ENCODE measurements at regions not wholly inside any gene's neighbourhood (a gene's known extent, or its start where the extent isn't known, plus 50 kb on each side); places are given as distances from the start of the nearest gene placed in this dataset.
"Not testable (repeated sequence)": the region's sequence is repeated elsewhere in the genome, so short reads cannot be mapped to it uniquely, and the experiment has no call there.

DNA sequence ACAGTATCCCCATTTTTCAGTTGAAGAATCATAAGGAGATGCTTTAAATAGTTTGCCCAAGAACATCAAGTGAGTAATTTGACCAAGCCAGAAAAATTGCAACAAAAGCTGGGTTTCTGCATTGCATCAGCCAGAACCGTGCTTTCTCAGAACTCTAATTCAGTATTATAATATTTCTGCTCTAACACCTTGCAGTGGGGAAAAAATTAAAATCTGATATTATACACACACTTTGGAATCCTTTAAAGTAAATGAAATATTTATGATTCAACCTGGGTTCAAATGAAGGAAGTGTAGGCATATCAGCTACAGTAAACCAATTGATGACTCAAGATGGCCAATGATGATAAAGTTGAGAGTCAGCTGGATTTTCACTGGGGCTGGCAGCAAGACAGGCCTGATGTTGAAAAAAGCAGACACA is 387.6 kb upstream of the ZFP42 start:
- DNase-seq: no peak

DNA sequence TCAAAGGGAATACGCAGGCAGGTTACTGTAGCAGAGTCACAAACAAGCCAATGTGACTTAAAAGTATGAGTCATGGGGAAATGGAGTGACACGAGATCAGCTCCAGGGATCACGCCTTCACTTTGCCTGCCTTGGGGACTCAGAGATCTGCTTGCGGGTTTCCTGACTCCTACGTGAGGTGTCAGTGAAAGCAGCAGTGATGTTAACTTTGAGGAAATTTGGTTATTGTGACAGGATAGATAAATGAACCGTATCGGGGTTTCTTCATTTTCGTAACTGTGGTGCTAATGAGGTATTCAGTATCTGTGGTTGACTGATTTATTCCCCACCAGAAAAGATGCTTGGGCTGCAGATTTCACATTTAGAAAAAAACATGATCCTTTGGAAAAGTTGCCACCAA is 383.3 kb upstream of the ZFP42 start:
- no peak for DNase-seq

DNA sequence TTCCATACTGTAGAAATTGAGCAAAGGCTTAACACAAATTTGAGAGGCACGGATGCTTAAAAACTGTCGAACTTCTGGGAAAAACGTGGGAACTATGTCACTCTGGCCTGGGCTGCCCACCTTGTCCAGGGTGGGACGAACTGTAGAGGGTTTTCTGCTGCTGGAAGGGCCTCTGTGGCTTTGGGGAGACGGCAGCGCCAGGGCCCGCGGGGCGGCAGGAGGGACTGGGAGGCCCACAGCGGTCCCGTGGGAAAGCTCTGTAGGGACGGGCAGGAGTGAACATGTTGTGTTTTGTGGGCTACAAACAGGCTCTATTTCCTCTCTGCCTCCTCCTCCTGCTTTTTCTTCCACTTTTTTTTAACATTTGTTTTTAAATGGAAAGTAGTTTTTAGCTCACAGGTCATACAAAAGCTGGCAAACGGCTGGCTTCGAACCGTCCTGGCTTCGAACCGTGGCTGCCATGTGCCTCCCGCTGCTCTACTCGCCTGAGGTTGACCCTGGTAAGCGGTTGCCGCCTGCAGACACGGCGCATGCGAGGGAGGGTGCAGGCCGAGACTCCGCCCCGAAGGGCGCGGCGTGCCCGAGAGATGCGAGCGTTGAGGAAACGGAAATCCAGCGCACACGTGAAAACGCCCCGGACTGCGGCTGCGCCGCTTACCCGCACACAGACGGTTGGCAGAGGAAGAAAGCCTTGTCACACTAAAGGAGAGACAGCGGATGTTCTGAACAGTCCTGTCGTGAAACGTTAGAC is 382.3 kb upstream of the ZFP42 start:
- no peak for DNase-seq

DNA sequence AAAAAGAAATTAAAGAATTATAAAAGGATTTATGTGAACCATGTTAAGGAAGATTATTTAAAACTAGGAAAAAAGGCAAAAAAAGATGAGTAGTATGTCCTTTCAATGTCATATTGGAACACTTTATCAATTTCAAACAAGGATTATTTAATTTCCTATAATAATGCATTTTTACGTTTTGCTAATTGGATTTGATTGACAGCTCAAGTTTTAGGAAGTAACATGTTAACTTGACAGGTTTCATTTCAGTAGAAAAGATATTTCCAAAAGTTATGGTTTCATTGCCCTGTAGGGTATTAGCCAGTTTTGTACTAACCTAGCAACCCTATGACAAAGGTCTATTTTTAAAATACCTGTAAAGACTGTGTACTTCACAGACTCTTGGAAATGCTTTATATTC is 379.6 kb upstream of the ZFP42 start:
- no peak for DNase-seq

DNA sequence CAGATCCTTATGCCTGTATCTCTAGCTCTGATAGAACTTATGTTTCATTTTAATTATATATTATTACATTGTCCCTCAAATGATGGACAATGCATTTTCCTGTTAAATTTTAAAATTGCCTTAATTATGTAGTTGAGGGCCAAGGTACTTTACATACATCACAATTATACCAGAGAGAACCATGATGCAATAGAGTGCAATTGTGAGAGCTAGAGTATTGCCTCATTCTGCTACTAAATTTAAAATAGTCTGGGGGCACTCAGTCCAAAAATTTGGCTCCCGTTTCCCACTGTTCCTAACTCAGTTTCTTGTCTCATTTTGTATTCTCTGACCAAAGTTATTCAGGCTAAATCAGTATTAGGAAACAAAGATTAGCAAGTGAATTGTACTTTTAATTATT is 378.5 kb upstream of the ZFP42 start:
- no peak for DNase-seq

DNA sequence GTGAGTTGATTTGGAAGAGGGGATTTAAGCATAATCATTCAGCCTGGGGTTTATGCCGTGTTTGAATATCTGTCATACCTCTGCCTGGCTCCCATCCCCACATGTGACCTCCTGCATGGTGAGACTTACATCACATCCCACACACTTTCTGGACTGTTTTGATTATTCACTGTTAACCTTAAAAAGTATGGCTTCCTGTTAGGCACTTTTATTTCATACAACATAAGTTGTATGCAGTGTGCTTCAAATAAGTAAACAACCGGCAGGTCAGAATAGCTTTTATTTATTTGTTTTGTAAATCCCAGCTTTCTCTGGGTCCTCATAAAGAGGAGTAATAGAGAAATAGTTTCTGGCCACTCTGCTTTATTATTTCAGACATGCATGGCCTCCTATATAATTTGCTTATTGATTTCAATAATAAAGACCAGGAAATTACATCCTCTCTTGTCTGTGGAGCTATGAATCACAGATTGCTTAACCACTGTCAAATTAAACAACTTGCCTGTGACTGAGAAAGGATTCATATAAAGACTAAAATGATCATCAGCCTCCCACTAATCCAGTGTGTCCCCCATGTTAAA is 376.8 kb upstream of the ZFP42 start:
- DNase-seq: no peak

DNA sequence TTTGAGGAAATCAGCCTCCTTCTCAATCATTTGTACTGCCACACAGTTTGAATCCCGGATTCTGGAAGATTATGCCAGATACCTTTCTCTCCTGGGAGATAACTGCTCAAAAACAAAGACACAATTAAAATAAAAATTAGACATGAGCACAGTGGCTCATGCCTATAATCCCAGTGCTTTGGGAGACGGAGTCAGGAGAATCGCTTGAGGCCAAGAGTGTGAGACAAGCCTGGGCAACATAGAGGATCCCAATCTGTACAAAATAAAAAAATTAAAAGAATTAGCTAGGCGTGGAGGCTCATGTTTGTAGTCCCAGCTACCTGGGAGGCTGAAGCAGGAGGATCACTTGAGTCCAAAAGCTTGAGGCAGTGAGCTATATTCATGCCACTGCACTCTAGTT is 376.3 kb upstream of the ZFP42 start:
- no peak for DNase-seq

DNA sequence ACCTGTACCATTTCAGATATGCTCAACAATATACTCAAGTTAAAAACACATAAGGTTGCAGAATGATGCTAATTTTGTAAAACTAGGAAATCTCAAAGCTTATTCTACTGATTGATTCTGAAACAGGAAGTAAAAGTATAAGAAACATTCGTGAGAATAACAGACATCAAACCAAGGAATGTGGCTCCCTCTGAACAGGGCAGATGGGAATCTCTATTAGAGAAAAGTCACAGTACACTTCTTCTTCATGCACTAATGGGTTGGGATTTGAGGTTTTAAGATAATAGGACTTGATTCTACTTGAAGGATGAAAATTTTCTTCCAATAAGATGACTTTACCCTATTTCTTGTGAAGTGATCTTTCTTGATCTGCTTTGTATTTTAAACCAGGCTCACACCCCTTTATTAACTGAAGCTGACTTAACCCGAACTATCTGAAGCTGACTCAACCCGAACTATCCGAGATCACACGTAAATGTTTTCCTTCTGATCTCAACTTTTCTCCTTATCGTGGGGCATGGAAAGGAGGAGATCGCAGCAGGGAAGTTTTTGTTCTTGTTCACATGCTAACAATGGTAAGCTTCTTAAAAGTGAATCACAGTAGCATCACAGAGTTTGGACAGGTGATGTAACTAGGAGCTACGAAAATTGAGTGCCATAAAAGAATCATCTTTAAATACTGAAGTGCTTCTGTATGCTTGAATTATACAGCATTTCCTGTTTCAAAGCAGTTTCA is 363.1 kb upstream of the ZFP42 start:
- no peak for DNase-seq

DNA sequence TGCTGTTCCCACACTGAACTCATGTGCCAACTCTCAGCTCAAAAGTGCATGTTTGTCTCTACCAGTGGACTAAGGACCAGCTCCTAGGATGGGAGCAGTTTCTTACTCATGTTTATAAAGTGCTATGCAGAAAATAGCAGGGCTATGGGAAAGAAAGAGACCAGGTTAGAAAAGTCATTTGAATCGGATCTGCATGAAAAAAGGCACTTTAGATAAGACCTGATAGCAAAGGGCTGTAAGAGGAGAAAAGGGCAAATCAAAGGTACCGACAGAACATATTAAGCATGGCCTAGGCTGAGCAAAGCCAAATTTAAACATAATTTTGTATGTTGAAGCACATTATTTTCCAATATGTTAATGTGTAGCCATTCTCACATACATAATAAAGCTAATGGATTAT is 362.3 kb upstream of the ZFP42 start:
- DNase-seq: no peak

DNA sequence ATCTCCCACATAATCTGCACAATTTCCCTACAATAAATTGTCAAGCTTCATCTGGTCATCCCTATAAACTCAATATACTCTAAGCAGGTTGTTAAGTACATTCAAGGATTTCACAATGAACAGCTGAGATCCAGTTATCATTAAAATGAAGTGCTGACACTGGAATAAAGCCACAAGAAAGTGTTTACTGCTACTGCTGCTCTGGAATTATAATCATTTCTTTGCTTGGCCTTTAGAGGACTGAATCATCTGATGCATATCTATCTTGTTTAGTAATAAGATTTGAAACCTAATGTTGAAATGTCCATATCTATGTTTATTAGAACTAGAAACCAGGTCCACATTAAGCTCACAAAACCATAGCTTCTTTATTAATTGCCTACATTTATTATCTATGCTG is 338.6 kb upstream of the ZFP42 start:
- DNase-seq: no peak

DNA sequence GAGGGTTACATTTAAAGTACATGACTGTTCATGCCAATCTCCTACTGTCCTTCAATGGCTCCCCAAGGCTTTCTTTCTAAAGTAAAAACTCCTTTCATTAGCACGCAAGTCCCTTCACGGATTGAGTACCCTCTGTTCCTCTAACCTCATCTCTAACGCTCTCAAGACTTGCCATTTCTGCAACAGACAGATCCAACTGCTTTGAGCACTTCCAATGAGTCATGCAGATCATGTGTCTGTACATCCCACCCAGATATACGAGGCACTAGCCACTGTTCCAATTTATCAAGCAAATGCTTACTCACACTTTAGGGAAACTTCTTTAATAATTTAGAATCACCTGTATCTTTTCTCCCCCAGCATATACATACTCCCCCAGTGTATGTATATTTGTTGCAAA is 332.5 kb upstream of the ZFP42 start:
- no peak for DNase-seq

DNA sequence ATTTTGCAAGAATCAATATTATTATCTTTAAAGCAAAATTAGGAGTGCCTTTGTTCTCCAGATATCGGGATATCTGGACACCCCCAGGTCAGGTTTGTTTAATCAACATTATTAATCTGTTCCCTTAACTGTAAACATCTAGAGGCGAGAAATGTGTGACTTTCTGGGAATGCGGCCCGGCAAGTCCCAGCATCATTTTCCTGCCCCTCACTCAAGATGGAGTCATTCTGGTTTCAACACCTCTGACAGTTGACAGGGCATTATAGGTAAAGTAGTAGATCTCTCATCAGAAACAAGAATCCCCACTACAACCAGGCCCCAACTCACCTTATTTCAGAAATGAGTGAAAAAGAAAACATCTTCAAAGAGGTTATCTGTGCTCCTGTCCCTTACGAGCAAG is 331.6 kb upstream of the ZFP42 start:
- no peak for DNase-seq

DNA sequence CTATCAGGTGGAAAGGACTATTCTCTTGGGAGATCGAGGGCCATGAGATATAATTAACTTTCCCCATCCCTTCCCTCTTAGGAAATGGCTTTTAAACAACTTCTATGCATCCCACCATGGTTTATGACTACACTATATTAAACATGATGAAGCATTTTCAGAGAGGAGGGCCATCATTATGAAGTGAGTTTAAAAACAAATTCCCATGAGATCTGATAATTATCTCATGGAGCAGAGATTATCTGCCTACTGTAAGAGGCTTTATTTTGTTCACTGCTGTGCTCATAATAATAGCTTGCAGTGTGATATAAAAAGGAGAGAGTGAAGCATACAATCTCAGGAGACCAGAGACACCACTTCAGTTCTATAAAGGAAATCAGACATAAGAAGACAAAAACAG is 330.5 kb upstream of the ZFP42 start:
- no peak for DNase-seq

DNA sequence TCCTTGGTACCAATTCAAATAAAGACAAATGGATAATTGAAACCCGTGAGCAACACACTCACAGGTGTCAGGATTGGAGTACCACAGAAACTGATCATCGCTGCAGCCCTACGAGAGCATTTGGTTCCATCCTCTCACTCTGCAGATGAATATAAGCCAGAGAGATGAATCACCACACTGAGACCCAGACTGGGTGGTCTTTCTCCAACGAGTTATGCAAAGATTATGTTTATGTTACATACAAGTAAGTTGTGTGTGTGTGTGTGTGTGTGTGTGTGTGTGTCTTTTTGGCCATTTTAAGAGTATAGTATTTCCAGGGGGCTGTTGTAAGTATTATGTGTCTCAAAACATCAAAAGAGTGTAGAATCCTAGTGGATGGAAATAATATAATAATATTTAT is 329.5 kb upstream of the ZFP42 start:
- no peak for DNase-seq

DNA sequence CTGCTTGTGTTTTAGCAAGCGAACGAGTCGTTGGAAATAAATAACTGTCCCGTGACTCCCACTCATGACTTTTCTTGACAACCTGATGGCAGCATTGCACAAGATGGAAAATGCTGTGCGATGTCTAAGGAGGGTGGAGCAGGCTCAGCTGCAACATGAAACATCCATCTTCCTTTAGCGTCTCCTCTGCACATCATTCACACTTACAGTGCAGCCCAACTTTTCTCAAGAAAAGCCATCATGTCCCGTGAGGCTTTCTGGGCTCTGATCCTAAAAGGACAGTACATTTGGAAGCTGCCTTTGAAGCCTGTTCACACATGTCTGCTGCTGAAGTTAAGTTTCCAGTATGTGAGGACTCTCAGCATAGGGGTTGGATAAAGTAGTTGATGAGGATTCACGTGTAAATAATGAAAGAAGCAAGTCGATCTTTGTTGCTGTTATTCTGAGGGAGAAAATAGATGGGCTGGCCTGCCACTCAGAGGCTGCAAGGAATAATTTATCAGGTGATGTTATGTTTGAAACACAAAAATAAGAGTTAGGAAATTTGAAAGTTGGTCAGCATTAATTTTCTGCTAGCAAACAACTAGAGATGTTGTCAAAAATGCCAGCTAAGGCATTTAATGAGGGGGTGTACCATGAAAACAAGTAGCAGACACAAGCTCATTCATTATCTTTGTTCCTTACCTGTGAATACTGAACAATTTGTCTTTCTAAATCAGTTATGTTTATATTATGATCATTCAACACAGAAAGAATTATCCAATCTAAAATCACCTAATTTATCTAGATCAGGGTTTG is 328.7 kb upstream of the ZFP42 start:
- no peak for DNase-seq

DNA sequence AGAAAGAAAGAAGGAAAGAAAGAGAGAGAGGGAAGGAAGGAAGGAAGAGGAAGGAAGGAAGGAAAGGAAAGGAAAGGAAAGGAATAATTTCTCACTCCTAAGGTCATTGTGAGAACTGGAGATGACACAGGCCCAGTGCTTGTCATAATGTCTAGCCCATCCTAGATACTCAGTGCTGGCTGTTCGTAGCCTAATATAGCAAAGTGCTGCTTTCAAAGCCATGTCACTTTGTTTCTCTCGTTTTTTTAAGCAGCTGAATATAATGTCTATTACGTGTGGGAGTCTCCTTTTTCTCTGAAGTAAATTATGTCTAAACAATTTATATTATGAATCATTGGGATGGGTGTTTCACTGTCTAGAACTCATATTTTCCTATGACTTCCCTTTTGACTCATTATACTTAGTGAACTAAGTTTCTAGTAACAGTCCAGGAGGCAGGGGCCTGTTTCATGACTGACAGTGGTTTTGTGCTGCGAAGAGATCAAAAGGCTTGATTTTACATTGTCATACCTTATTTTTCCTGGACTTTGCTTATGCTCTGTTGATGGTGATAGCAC is 327.0 kb upstream of the ZFP42 start:
- no peak for DNase-seq

DNA sequence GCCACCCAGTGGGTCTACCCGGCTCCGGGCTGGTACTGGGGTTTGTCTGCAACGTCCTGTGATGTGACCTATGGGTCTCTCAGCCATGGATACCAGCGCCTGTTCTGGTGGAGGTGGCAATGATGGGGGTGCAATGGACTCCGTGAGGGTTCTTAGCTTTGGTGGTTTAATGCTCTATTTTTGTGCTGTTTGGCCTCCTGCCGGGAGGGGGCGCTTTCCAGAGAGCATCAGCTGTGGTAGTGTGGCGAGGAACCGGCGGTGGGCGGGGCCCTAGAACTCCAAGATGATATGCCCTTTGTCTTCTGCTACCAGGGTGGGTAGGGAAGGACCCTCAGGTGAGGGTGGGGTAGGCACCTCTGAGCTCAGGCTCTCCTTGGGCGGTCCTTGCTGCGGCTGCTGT is 324.1 kb upstream of the ZFP42 start:
- not testable (repeated sequence) for DNase-seq

DNA sequence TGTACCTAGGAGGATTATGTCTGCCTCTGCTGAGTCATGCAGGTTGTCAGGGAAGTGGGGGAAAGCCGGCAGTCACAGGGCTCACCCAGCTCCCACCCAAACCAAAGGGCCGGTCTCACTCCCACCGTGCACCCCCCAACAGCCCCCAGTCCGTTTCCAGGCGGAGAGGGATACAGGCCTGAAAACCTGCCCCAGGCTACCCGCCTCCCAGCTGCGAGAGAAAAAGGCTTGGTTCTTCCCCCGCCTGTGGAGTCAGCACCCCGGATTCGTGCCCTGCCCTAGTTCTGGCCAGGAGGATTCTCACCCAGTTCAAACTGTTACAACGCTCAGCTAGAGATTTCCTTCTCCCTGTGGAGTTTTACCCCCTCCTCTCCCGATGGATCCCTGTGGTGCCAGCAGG is 323.6 kb upstream of the ZFP42 start:
- not testable (repeated sequence) for DNase-seq

DNA sequence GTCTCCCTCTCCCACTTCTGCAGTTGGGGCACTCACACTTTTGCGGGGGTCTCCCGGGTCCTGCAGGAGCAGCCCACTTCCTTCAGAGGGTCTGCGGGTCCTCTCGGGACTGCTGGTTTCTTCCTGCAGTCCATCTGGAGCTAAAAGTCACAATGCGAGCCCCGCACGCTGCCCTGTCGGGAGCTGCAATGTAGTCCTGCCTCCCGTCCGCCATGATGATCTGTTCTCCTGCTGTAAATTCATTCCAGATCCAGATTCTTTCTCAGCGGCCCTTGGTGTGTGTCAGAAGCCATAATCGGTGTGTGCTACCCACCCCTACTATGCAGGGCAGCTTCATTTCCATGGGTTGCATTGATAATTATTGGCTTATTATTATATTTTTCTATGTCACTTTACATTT is 323.0 kb upstream of the ZFP42 start:
- not testable (repeated sequence) for DNase-seq

DNA sequence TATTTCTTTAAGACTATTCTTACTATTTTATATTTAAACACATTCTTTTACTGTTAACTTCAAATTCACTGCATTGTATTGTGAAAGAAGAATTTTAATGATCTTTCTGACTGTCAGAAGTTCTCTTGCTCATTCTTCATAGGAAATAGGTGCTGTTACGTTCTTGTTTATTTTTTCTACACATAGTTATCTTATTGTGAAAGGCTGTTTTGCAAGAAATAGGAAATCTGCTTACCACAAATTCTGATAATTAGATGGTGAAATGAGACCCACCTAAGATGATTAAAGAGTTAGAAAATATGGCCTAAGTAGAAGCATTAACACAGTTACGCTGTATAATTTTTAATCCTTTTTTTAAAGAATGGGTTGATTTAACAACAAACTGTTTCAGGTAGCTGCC is 316.1 kb upstream of the ZFP42 start:
- DNase-seq: no peak

DNA sequence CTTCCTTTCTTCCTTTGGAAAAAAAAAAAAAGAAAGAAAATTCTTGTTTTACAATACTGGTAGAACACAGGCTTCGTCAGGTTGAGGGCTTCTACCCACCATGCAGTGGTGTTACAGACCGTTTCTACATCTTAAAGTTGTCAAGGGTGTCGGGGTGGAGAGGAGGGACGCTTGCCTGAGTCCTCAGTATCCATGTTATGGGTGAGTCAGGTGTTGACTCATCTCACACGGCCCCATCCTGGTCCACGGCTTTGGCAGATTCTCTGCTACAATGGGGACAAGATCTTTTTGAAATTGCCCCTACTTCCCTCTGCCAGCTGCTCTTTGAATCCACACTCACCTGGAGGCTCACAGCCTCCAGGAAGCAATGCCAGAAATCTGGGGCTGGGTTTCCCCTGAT is 310.3 kb upstream of the ZFP42 start:
- DNase-seq: no peak

DNA sequence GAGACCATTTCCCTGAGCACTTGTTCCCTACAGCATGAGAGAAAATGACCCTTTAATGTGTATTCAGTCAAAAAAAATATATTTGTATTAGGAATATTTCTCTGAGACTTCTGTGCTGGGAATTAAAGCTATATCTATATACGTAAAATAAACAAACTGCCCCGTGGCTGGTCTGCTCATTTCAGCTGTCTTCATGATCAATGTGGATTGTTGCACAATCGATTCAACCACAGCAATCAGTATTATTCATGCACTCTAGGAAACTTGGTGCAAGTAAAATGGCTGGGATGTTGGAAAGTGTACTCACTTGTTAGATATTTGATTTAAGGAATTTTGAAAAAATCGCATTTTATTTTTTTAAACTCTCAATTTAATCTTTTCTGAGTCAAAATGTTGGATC is 307.9 kb upstream of the ZFP42 start:
- DNase-seq: no peak

DNA sequence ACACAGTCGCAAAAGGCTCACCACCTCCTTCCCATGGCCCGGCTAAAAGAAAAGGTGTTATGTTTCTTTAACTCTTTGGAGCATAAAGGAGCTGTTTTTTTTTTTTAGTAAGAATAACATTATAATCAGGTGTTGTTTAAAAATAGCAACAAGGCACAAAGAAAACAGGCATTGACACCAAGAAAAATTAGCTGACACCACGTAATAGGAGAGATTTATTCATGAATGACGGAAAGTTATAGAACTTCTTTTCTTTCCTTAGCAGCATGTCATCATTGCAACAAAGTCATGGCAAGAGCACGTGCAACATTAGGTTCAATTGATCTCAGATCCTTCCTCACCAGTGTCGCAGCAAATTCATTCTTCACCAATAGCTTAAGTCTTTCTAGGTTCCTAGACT is 302.9 kb upstream of the ZFP42 start:
- no peak for DNase-seq
